WTC11 (cell line): ENCODE measurements at regions not wholly inside any gene's neighbourhood (a gene's known extent, or its start where the extent isn't known, plus 50 kb on each side); places are given as distances from the start of the nearest gene placed in this dataset.

Experiments
- ATAC-seq: fragments of 200-7000 bp; cut with Tn5 transposase; 2 replicates; pipeline ENCODE4 v1.10.0; 2021; ENCODE audit warnings: mild to moderate bottlenecking, moderate library complexity
- CTCF ChIA-PET: fragments of 300-600 bp; sonication (Branson Sonifier 250); formaldehyde crosslinking; loops from one replicate; lab custom pipeline; 2021; ENCODE audit warnings: antibody characterized with exemption; lab: Charles Lee
- POLR2A ChIA-PET: fragments of 350-600 bp; sonication (Branson Sonifier 250); formaldehyde crosslinking; loops from one replicate; lab custom pipeline; 2021; ENCODE audit warnings: antibody characterized with exemption; lab: Charles Lee
- DNase-seq: peaks from one replicate; pipeline ENCODE4 v3.0.0; 2021; ENCODE audit warnings: low spot score
- H3K27ac Mint-ChIP-seq: 2 replicates; pipeline ENCODE4 v1.8.0; 2021; ENCODE audit warnings: mixed read lengths
- H3K27me3 Mint-ChIP-seq: 2 replicates; pipeline ENCODE4 v1.8.0; 2021; ENCODE audit warnings: low read depth, mild to moderate bottlenecking, moderate library complexity, mixed read lengths
- H3K36me3 Mint-ChIP-seq: 2 replicates; pipeline ENCODE4 v1.8.0; 2021; ENCODE audit warnings: mixed read lengths
- H3K4me1 Mint-ChIP-seq: 2 replicates; pipeline ENCODE4 v1.8.0; 2022; ENCODE audit warnings: mixed read lengths
- H3K4me3 Mint-ChIP-seq: 2 replicates; pipeline ENCODE4 v1.8.0; 2021; ENCODE audit warnings: mild to moderate bottlenecking, moderate library complexity, mixed read lengths
- H3K9me3 Mint-ChIP-seq: 2 replicates; pipeline ENCODE4 v1.8.0; 2021; ENCODE audit warnings: mixed read lengths
- ATF2 ChIP-seq: sonication (generic); formaldehyde crosslinking; IDR thresholded peaks from 2 replicates; pipeline ENCODE4 v1.8.1; 2022; ENCODE audit warnings: low read depth, missing genetic modification reagents, borderline replicate concordance
- ATF6 ChIP-seq: sonication (generic); formaldehyde crosslinking; IDR thresholded peaks from 2 replicates; pipeline ENCODE4 v1.8.1; 2023; ENCODE audit warnings: mild to moderate bottlenecking, missing genetic modification reagents
- ESRRA ChIP-seq: sonication (generic); formaldehyde crosslinking; IDR thresholded peaks from 2 replicates; pipeline ENCODE4 v1.8.1; 2022; ENCODE audit warnings: mild to moderate bottlenecking, missing genetic modification reagents, borderline replicate concordance
- FOXP1 ChIP-seq: sonication (generic); formaldehyde crosslinking; IDR thresholded peaks from 2 replicates; pipeline ENCODE4 v1.8.0; 2022; ENCODE audit warnings: missing genetic modification reagents, mild to moderate bottlenecking, moderate library complexity, borderline replicate concordance
- FOXP4 ChIP-seq: sonication (generic); formaldehyde crosslinking; IDR thresholded peaks from 2 replicates; pipeline ENCODE4 v1.8.0; 2022; ENCODE audit warnings: mild to moderate bottlenecking, missing genetic modification reagents
- GRHL2 ChIP-seq: fragments of 250-450 bp; sonication (Bioruptor Pico); IDR thresholded peaks from 2 replicates; pipeline ENCODE4 v1.8.0; 2022; ENCODE audit warnings: mild to moderate bottlenecking, moderate library complexity; ENCODE audit not compliant: insufficient replicate concordance, severe bottlenecking
- NR3C1 ChIP-seq: sonication (generic); formaldehyde crosslinking; conservative IDR thresholded peaks from 2 replicates; pipeline ENCODE4 v1.8.1; 2023; ENCODE audit warnings: low read depth, mild to moderate bottlenecking, missing genetic modification reagents
- SOX15 ChIP-seq: fragments of 250-450 bp; sonication (Bioruptor Pico); IDR thresholded peaks from 2 replicates; pipeline ENCODE4 v1.9.0; 2021; ENCODE audit warnings: mild to moderate bottlenecking
- TCF7 ChIP-seq: sonication (generic); formaldehyde crosslinking; IDR thresholded peaks from 2 replicates; pipeline ENCODE4 v1.8.0; 2022; ENCODE audit warnings: mild to moderate bottlenecking, low read depth, missing genetic modification reagents, moderate library complexity
- TEAD4 ChIP-seq: sonication (generic); formaldehyde crosslinking; IDR thresholded peaks from 2 replicates; pipeline ENCODE4 v1.8.0; 2022; ENCODE audit warnings: mild to moderate bottlenecking, missing genetic modification reagents
- ZBTB21 ChIP-seq: sonication (generic); formaldehyde crosslinking; IDR thresholded peaks from 2 replicates; pipeline ENCODE4 v1.8.1; 2023; ENCODE audit warnings: mild to moderate bottlenecking, missing genetic modification reagents, borderline replicate concordance
- ZNF219 ChIP-seq: sonication (generic); formaldehyde crosslinking; IDR thresholded peaks from 2 replicates; pipeline ENCODE4 v1.8.0; 2023; ENCODE audit warnings: missing genetic modification reagents, mild to moderate bottlenecking, borderline replicate concordance
- ZNF232 ChIP-seq: sonication (generic); formaldehyde crosslinking; IDR thresholded peaks from 2 replicates; pipeline ENCODE4 v1.8.0; 2022; ENCODE audit warnings: mild to moderate bottlenecking, missing genetic modification reagents
- ZNF281 ChIP-seq: sonication (generic); formaldehyde crosslinking; IDR thresholded peaks from 2 replicates; pipeline ENCODE4 v1.8.0; 2023; ENCODE audit warnings: mild to moderate bottlenecking, missing genetic modification reagents
- ZNF396 ChIP-seq: fragments of 250-450 bp; sonication (Bioruptor Pico); IDR thresholded peaks from 2 replicates; pipeline ENCODE4 v1.8.0; 2021; ENCODE audit warnings: mild to moderate bottlenecking, moderate library complexity, borderline replicate concordance
- ZNF416 ChIP-seq: fragments of 250-450 bp; sonication (Bioruptor Pico); IDR thresholded peaks from 2 replicates; pipeline ENCODE4 v1.9.0; 2021; ENCODE audit warnings: mild to moderate bottlenecking, inconsistent platforms
- ZNF532 ChIP-seq: fragments of 250-450 bp; sonication (Bioruptor Pico); IDR thresholded peaks from 2 replicates; pipeline ENCODE4 v1.9.0; 2021; ENCODE audit warnings: mild to moderate bottlenecking, borderline replicate concordance

GRCh38 chr12:93990832-93991803, 157.3 kb upstream of the PLXNC1 start:
- ATAC-seq (peak; percentile 99), DNase-seq (peak; percentile 57)
- TF ChIP-seq ATF6 (CRISPR knock-in tag) (no peak), NR3C1 (CRISPR knock-in tag) (no peak), ZNF232 (CRISPR knock-in tag) (no peak), SOX15 (no peak), ATF2 (CRISPR knock-in tag) (no peak), ZNF416 (CRISPR knock-in tag) (no peak), ZBTB21 (CRISPR knock-in tag) (no peak), ZNF532 (CRISPR knock-in tag) (no peak), ESRRA (CRISPR knock-in tag) (no peak), ZNF396 (CRISPR knock-in tag) (no peak), TEAD4 (CRISPR knock-in tag) (no peak), GRHL2 (CRISPR knock-in tag) (no peak), TCF7 (no peak), ZNF281 (CRISPR knock-in tag) (no peak), FOXP4 (CRISPR knock-in tag) (no peak), ZNF219 (no peak), FOXP1 (CRISPR knock-in tag) (no peak)
- ChIA-PET POLR2A (interaction anchor here (0.6 kb wide), 1 partner anchor 478 kb away, joined by 4 read pairs; no protein-coding TSS in a partner anchor), CTCF (interaction anchor here (0.6 to 3.3 kb wide), 16 partner anchors 9 to 488 kb away, joined by 3 to 49 read pairs (median 3); partner anchors contain the start of gene CRADD)
- H3K27ac Mint-ChIP-seq = peak overlapping the region; percentile 8; the same call in 1 of the 2 replicates
- no peaks in the 10 kb centered on the region; the same call in 1 of the 2 replicates for H3K27me3 Mint-ChIP-seq
- H3K36me3 Mint-ChIP-seq = no peaks in the 10 kb centered on the region
- no peaks in the 10 kb centered on the region; the same call in 1 of the 2 replicates for H3K9me3 Mint-ChIP-seq
- H3K4me3 Mint-ChIP-seq = no peak overlapping the region
- peaks cover 15% of the 10 kb centered on the region for H3K4me1 Mint-ChIP-seq
